ENCODE measurements at regions not wholly inside any gene's neighbourhood (a gene's known extent, or its start where the extent isn't known, plus 50 kb on each side); places are given as distances from the start of the nearest gene placed in this dataset.

- Histone ChIP-seq H3K27me3 (ENCODE audit: insufficient read depth, poor library complexity, severe bottlenecking) (no peaks in the 10 kb centered on the region), H3K4me1 (ENCODE audit: insufficient read depth, poor library complexity, severe bottlenecking) (no peaks in the 10 kb centered on the region)
- ATAC-seq (ENCODE audit: low read depth): no peak
These were observed 106.0 kb downstream of the C9orf50 start for GRCh38 chr9:129514891-129515290.

GRCh38 chr9:129514497-129514867 lies 106.4 kb downstream of the C9orf50 start:
- no peak overlapping the region for H3K4me3 ChIP-seq (ENCODE audit: severe bottlenecking)
- H3K4me1 ChIP-seq (ENCODE audit: insufficient read depth, poor library complexity, severe bottlenecking): no peaks in the 10 kb centered on the region
- peaks cover 12% of the 10 kb centered on the region for H3K9me3 ChIP-seq (ENCODE audit: severe bottlenecking)
- no peak for ATAC-seq (ENCODE audit: low read depth)
- no peaks in the 10 kb centered on the region for H3K27me3 ChIP-seq (ENCODE audit: insufficient read depth, poor library complexity, severe bottlenecking)
- H3K27ac ChIP-seq (ENCODE audit: poor library complexity, severe bottlenecking): no peak overlapping the region
- H3K36me3 ChIP-seq (ENCODE audit: low read depth): no peaks in the 10 kb centered on the region
- peak; percentile 7 for DNase-seq (ENCODE audit: low spot score)
- TF ChIP-seq, protein P1, sequence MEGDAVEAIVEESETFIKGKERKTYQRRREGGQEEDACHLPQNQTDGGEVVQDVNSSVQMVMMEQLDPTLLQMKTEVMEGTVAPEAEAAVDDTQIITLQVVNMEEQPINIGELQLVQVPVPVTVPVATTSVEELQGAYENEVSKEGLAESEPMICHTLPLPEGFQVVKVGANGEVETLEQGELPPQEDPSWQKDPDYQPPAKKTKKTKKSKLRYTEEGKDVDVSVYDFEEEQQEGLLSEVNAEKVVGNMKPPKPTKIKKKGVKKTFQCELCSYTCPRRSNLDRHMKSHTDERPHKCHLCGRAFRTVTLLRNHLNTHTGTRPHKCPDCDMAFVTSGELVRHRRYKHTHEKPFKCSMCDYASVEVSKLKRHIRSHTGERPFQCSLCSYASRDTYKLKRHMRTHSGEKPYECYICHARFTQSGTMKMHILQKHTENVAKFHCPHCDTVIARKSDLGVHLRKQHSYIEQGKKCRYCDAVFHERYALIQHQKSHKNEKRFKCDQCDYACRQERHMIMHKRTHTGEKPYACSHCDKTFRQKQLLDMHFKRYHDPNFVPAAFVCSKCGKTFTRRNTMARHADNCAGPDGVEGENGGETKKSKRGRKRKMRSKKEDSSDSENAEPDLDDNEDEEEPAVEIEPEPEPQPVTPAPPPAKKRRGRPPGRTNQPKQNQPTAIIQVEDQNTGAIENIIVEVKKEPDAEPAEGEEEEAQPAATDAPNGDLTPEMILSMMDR (IDR thresholded peaks at IDR 0.05; ENCODE audit: poor library complexity, severe bottlenecking): no peak

More at GRCh38 chr9:129514891-129515290, 106.0 kb downstream of the C9orf50 start:
- Histone ChIP-seq H3K9me3 (ENCODE audit: severe bottlenecking) (peaks cover 12% of the 10 kb centered on the region), H3K4me3 (ENCODE audit: severe bottlenecking) (no peak overlapping the region), H3K27ac (ENCODE audit: poor library complexity, severe bottlenecking) (no peak overlapping the region), H3K36me3 (ENCODE audit: low read depth) (no peaks in the 10 kb centered on the region)
- DNase-seq (ENCODE audit: low spot score): no peak
- TF ChIP-seq, protein P1 (IDR thresholded peaks at IDR 0.05; ENCODE audit: poor library complexity, severe bottlenecking): no peak

DNA sequence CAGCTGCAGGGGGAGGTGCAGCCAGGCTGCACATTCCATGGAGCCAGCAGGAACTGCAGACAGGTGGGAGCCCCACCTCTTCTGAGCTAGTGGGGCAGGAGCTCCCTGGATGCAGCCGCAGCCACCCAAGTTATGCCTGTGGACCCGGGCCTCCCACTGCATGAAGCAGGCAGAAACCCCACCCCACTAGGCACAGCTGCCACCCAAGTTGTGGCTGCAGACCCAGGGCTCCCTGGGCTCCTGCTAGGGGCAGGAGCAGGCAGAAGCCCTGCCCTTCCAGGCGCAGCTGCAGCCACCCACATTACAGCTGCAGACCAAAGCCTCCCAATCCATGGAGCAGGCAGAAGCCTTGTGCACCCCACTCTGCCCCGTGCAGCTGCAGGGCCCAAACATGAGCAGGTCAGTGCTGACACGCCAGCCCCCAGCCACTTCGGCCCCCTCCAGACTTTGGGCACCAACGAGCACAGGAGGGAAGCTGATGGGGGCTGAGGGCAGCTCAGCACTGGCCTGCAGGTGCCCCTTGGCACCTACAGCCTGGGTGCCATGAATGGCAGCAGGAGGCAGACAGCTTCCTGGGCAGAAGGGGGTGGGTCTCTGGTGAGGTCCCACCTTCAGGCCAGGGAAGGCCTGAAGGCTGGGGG lies 106.9 kb downstream of the C9orf50 start:
- Histone ChIP-seq H3K27me3 (ENCODE audit: insufficient read depth, poor library complexity, severe bottlenecking) (no peaks in the 10 kb centered on the region), H3K4me3 (ENCODE audit: severe bottlenecking) (no peak overlapping the region), H3K27ac (ENCODE audit: poor library complexity, severe bottlenecking) (no peak overlapping the region), H3K36me3 (ENCODE audit: low read depth) (no peaks in the 10 kb centered on the region), H3K9me3 (ENCODE audit: severe bottlenecking) (peaks cover 12% of the 10 kb centered on the region), H3K4me1 (ENCODE audit: insufficient read depth, poor library complexity, severe bottlenecking) (no peaks in the 10 kb centered on the region)
- no peak for DNase-seq (ENCODE audit: low spot score)
- TF ChIP-seq, protein P1 (IDR thresholded peaks at IDR 0.05; ENCODE audit: poor library complexity, severe bottlenecking): no peak
- no peak for ATAC-seq (ENCODE audit: low read depth)

DNA sequence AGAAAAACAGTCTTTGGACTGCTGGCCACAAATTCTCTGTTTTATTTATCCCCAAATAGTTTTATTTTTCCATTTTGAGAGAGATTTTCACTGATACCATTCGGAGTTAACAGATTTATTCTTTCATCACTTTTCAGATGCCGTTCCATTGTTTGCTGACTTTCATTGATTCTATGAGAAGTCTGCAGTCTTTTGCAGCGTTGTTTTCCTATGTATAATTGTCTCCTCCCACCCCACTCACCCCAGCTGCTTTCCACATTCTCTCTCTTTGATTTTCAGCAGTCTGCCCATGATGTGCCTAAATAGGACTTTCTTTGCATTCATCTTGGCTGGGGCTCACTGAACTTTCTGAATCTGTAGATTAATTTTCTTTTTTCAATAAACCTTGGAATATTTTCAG lies 107.6 kb downstream of the C9orf50 start:
- Histone ChIP-seq H3K4me3 (ENCODE audit: severe bottlenecking) (no peak overlapping the region), H3K27ac (ENCODE audit: poor library complexity, severe bottlenecking) (no peak overlapping the region), H3K36me3 (ENCODE audit: low read depth) (no peaks in the 10 kb centered on the region), H3K9me3 (ENCODE audit: severe bottlenecking) (peaks cover 12% of the 10 kb centered on the region), H3K27me3 (ENCODE audit: insufficient read depth, poor library complexity, severe bottlenecking) (no peaks in the 10 kb centered on the region), H3K4me1 (ENCODE audit: insufficient read depth, poor library complexity, severe bottlenecking) (no peaks in the 10 kb centered on the region)
- DNase-seq (ENCODE audit: low spot score) (peak; percentile 0), ATAC-seq (ENCODE audit: low read depth) (no peak)
- TF ChIP-seq, protein P1 (IDR thresholded peaks at IDR 0.05; ENCODE audit: poor library complexity, severe bottlenecking): no peak

DNA sequence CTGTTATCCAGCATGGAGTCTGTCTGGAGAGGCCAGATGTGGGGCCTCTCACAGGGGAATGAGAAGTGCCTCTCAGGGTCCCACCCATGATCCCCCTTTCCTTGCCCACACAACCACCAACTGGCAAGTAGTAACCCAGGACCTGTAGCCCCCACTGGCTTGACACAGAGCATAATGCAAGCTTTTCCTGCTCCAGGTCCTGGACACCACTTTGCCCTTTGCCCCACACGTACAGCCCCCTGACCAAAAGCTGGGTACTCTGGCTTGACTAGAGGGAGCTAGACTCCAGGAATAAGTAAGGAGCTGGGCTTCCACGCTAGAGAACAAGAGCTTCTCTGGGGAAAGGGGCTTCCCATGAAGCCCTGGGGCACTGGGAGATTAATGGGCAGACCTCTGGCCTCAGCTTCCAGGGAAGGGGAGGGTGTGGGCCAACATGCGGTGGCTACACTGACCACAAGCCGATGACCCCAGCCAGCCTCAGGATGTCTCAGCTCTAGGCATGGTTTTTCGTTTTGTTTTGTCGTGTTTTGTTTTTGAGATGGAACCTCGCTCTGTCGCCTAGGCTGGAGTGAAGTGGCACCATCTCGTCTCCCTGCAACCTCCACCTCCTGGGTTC lies 109.5 kb downstream of the C9orf50 start:
- no peaks in the 10 kb centered on the region for H3K27me3 ChIP-seq (ENCODE audit: insufficient read depth, poor library complexity, severe bottlenecking)
- ATAC-seq (ENCODE audit: low read depth): no peak
- H3K36me3 ChIP-seq (ENCODE audit: low read depth): no peaks in the 10 kb centered on the region
- no peak overlapping the region for H3K4me3 ChIP-seq (ENCODE audit: severe bottlenecking)
- H3K4me1 ChIP-seq (ENCODE audit: insufficient read depth, poor library complexity, severe bottlenecking): no peaks in the 10 kb centered on the region
- H3K27ac ChIP-seq (ENCODE audit: poor library complexity, severe bottlenecking): no peak overlapping the region
- TF ChIP-seq, protein P1 (IDR thresholded peaks at IDR 0.05; ENCODE audit: poor library complexity, severe bottlenecking): no peak
- peaks cover 12% of the 10 kb centered on the region for H3K9me3 ChIP-seq (ENCODE audit: severe bottlenecking)
- peak; percentile 12 for DNase-seq (ENCODE audit: low spot score)

Data from RWPE2 (cell line).